Hepatic stellate cell (primary cell): ENCODE measurements at regions not wholly inside any gene's neighbourhood (a gene's known extent, or its start where the extent isn't known, plus 50 kb on each side); places are given as distances from the start of the nearest gene placed in this dataset.

ENCODE experiments used
- DNase-seq: peaks from one replicate; pipeline ENCODE4 v3.0.0; 2011; ENCODE audit warnings: low spot score

- peak; percentile 55 for DNase-seq
Observed at GRCh38 chr9:36728651-36729520, 156.2 kb downstream of the MELK start.

GRCh38 chr9:36729906-36730305 is 157.2 kb downstream of the MELK start:
- DNase-seq = no peak

GRCh38 chr9:36730414-36730813 is 157.7 kb downstream of the MELK start:
- no peak for DNase-seq

DNA sequence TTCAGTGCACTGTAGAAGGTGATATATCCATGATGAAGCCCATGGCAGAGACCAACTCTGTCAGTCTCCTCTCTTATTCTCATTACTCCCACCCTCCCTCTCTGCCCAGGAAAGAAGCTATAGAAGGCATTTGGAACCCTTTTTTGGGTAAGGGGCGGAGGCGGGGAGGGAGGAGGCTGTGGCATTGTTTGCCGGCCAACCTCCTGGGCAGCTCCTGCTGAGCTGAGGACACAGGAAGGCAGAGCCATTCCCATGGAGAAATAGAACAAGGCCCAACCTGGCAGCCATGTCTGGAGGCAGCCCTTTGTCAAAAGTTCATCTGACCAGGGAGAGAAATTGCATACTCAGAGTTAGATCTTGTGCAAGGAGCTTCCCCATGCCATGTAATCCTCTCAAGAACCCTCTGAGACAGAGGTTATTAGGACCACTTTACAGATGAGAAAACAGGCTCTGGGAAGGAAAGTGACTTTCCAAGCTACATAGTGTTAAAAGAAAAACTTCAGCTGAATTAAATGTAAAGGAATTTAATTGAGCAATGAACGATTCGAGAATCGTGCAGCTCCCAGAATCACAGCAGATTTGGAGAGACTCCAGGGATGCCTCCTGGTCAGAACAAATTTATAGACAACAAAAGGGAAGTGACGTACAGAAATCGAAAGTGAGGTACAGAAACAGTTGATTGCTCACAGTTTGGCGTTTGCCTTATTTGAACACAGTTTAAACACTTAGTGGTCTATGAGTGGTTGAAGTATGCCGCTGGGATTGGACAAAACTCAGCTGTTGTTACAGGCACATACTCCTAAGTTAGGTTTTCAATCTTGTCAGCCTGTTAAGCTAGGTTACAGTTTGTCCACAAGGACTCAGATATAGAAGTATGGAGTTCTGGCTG is 158.6 kb downstream of the MELK start:
- DNase-seq = no peak

DNA sequence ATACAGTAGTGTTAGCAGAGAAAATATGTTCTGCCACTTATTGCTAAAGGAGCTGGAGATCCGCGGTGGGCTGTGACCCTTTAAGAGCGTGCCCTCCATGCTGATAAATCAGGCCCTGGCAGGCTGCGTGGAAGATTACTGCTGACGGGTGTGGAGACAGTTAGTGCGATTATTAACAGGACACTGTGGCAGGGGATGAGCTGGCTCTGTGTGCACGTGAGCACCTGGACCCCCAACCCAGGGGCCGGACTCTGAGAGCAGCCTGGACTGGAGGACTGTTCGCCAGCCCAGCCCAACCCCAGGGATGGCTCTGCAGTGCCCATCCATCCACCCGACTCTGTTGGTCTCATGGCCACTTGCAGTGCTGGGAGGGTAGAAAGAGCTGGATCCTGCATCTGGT is 162.0 kb downstream of the MELK start:
- DNase-seq = no peak

- no peak for DNase-seq
Observed at GRCh38 chr9:36736648-36737047, 164.0 kb downstream of the MELK start.

- DNase-seq = peak; percentile 39
Observed at GRCh38 chr9:36738318-36738976, 165.8 kb downstream of the MELK start.

GRCh38 chr9:36739373-36740116 is 166.8 kb downstream of the MELK start:
- DNase-seq = no peak

DNA sequence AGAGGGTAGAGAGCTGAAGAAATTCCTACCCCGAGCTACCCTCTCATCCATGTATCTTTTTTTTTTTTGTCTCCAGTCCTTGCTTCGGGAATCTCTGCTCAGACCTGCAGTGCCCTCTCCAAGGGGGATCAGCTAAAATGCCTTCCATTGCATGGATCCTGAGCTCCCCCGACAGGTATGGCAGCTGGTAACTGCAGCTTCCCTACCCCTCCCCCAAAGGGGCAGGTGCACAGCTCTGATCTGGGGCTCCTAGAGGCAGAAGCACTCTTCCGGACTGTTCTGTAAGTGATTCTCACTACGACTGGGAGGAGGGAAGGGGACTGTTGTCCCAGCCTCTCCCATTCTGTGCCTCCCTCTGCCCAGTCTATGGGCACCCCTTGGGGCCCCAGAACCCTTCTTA is 169.6 kb downstream of the MELK start:
- no peak for DNase-seq

DNA sequence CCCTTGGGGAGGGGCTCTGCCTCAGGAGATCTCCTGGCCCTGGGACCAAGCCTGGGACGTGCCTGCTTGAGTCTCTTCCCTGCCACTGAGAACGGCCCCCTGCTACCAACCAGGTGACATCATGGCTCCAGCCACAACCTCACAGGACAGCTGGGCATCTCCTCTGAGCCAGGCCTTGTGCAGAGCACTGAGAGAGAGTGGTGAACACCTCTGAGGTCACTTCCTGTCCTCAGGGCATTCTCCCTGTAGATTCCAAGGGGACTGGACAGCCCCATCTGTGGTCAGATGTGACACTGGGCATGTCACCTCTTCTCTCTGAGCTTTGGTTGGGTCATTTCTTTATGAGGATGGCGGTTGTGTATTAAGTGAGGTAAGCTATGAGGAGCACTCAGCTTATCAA is 172.0 kb downstream of the MELK start:
- no peak for DNase-seq

DNA sequence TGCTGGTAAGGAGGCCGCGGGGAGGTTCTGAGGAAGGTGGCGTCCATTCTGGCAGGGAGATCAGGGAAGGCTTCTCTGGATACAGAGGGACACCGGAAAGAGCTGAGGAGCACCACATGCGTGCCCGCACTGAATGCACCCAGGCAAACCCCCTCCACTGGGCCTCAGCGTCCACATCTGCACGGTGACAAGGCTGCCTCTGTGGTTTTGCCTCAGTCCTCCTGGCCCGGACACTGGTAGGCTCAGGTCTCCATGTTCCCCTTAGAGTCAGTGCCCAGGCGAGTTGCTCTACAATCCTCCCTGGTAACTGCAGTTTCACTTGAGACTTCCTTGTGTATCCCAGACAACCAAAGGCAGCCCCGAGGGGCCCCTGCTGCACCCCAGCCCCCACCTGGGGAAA is 173.3 kb downstream of the MELK start:
- DNase-seq = no peak

- no peak for DNase-seq
Observed at GRCh38 chr9:36746415-36746814, 173.7 kb downstream of the MELK start.

- peak; percentile 65 for DNase-seq
Observed at GRCh38 chr9:36748322-36748899, 175.7 kb downstream of the MELK start.

- no peak for DNase-seq
Observed at GRCh38 chr9:36749461-36749860, 176.8 kb downstream of the MELK start.

DNA sequence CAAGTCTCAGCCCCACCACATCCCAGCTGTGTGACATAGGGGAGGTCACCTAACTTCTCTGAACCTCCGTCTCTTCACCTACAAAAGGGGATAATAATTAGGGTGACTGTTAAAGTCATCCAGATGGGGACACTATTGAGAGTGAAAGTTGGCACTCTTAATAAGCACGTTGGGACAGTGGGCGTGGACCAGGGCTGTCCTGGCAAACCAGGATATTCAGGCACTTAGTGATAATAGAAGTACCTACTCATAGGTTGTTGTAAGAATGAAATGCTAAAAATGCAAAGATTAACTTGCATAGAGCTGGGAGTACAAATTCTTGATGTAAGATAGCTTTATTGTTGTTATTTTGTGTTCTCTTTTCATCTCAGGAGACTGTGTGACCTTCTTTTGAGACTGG is 177.9 kb downstream of the MELK start:
- no peak for DNase-seq

- DNase-seq = no peak
Observed at GRCh38 chr9:36755019-36755418, 182.3 kb downstream of the MELK start.

DNA sequence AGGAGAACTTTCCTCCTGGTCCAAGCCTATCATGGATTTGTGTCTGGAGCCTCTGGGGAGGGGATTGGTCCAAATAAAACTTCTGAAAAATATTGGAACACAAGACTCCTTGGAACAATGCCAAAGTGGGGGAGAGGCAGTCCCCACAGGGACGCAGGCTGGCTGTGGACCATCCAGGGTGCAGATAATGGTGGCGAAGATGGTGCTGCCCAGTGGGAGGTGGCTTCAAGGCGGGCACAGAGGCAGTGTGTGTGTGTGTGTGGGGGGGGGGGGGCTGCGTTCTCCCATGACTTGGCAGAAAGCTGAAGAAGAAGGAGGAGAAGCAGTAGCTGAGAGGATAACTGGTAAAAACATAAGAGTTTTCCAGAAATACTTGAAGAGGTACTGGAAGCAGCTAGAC is 186.4 kb downstream of the MELK start:
- DNase-seq = no peak

GRCh38 chr9:36759976-36760375 is 187.3 kb downstream of the MELK start:
- no peak for DNase-seq

DNA sequence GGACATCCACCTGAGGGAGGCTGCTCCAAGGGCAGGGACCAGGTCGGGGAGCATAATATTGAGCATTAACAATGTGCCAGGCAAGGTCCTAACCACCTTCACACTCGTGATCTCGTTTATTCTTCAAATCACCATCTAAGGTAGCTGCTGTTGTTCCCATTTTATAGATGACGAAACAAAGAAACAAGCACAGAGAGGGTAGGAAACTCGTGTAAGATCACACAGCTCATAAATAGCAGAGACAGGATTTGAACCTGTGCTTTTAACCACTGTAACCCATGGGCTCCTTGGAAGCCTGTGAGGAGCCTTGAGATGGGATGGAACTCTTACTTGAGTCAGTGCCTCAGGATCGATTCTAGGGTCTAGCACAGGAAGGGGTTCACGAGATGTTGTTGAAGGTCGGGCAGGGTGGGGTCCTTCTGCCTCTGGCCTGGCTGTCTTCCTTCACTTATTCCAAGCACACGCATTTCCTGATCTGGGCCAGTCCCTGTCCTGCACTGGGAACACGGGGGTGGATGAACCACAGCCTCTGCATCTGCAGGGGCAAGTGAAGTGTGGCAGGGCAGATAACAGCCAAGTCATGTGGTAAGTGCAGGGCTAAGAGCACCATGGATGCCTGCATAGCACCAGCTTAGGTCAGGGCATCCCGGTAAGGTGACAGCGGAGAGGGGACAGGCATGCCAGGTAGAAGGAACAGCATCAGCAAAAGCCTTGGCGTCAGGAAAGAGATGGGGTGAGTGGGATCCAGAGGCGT is 188.1 kb downstream of the MELK start:
- DNase-seq = no peak

GRCh38 chr9:36762958-36763357 is 190.3 kb downstream of the MELK start:
- DNase-seq = no peak

DNA sequence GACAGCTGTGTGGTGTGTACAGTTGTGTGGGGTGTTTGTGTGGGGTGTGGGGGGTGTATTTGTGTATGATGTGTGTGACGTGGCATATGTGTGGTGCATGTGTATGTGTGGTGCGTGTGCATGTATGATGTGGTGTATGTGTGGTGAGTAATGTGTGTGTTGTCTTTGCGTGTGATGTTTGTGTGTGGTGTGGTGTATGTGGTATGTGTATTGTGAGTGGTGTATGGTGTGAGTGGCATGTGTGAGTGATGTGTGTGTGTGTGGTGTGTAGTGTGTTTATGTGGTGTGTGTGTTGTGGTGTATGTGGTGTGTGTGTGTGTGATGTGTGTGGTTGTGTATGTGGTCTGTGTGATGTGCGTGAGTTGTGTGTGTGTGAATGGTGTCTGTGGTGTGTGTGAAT is 191.1 kb downstream of the MELK start:
- no peak for DNase-seq
